HG03066 (cell line): ENCODE measurements at regions not wholly inside any gene's neighbourhood (a gene's known extent, or its start where the extent isn't known, plus 50 kb on each side); places are given as distances from the start of the nearest gene placed in this dataset.
"Not testable (repeated sequence)": the region's sequence is repeated elsewhere in the genome, so short reads cannot be mapped to it uniquely, and the experiment has no call there.

ENCODE experiments used
- ATAC-seq: cut with Tn5 transposase; IDR thresholded peaks from one replicate; pipeline ENCODE4 v1.9.1; 2021; ENCODE audit warnings: low read depth; ENCODE audit not compliant: unreplicated experiment

DNA sequence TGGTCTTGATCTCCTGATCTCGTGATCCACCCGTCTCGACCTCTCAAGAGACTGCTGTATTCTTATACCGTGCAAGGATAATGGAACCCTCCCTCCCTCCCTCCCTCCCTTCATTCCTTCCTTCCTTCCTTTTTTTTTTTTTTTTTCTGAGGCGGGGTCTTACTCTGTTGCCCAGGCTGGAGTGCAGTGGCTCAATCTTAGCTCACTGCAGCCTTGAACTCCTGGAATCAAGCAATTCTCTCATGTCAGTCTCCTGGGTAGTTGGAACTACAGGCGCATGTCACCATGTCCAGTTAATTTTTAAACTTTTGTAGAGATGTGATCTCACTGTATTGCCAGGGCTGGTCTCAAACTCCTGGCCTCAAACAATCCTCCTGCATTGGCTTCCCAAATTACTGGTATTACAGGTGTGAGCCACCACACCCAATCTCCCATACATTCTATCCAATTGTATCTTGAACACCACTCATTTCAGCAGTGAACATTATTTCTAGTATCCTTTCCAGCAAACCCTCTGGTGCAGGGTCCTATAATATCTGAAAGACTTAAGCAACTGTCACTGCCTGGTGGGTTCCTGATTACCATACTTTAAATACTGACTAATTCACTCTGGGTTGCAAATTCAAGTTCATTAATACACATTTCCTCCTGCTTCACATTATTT lies 210.0 kb upstream of the ZNF217 start:
- ATAC-seq, result no peak

GRCh38 chr20:53801609-53802370 lies 208.2 kb upstream of the ZNF217 start:
- no peak for ATAC-seq

DNA sequence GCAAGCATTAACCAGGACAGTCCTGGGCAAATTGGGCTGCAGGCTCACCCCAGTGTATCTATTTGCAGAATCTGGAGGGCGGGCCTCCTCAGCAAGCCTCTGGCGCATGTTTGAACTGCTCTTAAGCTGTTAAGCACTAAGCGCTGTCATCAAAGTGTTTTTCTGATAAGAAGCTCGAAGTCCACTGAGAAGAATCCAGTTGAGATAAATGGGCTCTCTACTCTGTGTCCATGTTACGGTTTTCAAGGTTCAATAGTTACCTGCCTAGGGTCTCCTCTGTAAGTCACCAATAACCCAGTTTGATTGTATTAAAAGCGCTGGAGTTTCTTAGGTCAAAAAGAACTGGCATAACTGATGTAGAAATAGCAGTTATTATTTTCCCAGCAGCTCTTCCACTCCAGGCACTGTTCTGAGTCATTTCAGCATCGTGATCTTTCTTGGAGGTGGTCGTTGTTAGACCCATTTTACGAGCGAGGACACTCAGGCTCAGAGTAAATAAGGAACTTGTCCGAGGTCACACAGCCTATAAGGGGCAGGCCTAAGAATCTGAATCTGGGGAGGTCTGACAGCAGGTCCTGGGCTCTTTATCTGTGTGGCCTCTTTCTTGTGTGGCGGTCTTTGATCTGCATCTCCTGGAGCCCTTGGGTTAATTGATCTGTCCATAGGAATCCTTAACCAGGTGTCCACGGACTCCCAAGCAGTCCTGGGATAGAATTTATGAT lies 207.4 kb upstream of the ZNF217 start:
- ATAC-seq, result no peak

DNA sequence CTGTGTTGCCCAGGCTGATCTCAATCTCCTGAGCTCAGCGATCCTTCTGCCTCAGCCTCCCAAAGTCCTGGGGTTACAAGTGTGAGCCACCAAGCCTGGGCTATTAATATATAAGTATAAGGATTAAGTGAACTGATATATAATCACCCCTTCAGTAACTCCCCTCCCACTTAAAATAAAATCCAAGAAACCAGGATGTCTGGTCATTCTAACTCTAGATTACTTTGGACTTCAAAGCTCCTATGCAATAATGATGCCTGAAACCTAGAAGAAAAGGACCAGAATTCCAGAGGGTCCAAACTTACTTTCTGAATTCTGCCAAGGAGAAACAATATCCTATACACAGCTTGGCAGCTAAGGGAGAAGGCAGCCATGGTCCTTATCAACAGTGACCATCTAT lies 206.8 kb upstream of the ZNF217 start:
- ATAC-seq, result no peak

DNA sequence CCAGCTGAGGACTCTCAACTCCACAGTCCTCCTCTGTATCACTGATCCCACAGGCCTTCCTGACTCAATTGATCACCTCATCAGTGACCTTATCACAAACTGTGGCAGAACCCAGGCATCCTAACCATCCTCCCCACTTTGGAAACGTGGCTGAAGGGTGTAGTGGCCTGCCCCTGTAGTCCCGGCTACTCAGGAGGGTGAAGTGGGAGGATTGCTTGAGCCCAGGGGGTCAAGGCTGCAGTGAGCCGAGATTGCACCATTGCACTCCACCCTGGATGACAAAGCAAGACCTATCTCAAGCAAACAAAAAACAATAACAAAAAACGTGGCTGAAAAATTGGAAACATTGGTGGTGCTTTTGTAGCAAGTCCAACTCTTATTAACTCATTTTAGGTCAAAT lies 203.4 kb upstream of the ZNF217 start:
- no peak for ATAC-seq

GRCh38 chr20:53795170-53795569 lies 201.5 kb upstream of the ZNF217 start:
- ATAC-seq, result no peak

- ATAC-seq, result no peak
These were observed 201.0 kb upstream of the ZNF217 start for GRCh38 chr20:53794529-53795115.

DNA sequence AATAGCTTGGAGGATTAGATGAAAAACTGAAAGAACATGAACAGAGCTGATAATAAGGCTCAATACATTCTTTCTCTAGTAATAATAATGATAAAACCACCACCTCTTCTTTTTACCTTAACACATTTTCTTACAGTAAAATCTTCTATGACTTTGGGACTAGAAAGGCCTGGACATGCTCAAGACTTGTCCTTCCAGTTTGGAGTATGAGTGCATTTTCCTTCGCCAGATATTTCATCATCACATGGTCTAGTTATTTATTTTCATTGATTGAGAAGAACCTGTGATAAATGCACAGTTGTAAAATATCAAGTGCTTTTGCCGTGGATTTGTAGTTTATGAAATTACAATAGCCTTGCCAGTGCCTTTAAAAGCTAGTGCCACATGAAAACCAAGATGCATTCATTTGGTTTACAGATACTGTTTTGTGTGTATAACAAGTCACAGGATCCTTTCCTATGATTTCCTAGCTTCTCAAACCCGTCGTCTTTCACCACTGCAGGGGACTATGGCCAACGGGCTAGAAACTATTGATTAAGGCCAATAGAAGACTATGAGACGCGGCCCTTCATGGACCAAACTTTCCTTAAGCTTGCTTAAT lies 200.2 kb upstream of the ZNF217 start:
- no peak for ATAC-seq

- no peak for ATAC-seq
These were observed 199.4 kb upstream of the ZNF217 start for GRCh38 chr20:53792946-53793536.

DNA sequence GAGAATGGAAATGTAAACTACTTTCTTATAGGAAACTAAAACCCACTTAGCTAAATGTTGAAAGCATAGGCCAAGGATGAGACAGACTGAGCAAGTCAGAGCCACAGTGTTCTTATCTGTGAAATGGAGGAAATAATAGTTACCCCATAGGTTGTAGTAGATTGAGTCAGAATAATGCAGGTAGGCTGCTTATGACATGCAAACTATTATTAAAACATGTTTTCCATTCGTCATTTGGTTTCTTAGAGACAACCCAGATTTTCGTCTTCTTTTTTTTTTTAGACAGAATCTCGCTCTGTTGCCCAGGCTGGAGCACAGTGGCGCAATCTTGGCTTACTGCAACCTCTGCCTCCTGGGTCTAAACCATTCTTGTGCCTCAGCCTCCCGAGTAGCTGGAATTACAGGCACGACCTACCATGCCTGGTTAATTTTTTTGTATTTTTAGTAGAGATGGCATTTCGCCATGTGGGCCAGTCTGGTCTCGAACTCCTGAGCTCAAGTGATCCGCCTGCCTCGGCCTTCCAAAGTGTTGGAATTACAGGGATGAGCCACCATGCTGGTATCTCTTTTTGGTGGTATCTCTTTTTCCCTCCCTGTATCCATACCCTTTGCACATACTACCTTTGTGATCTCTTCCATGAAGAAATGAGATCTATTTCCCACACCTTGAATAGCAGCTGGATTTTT lies 196.5 kb upstream of the ZNF217 start:
- ATAC-seq, result no peak

DNA sequence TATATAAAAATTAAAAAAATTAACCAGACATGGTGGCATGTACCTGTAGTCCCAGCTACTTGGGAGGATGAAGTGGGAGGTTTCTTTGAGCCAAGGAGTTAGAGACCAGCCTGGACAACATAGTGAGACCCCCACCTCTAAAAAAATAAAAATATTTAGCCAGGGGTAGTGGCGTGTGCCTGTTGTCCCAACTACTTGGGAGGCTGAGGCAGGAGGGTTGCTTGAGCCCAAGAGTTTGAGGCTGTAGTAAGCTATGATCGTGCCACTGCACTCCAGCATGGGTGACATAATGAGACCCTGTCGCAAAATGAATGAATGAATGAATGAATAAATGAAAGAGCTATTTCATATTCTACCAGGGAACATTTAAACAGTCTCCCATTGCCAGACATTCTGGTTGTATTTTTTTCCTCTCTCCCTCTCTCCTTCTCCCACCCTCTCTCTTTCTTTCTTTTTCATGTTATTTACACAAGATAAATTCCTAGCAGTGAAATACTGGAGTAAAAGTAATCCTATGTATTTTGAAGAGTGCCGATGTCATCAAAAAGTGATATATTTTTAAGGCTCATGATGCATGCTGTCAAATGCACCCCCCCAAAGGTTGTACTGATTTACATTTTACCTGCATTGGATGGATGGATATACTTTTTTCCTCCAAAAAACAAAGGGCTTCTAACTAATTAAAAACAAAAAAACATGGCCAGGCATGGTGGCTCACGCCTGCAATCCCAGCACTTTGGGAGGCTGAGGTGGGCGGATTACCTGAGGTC lies 194.8 kb upstream of the ZNF217 start:
- ATAC-seq, result no peak

DNA sequence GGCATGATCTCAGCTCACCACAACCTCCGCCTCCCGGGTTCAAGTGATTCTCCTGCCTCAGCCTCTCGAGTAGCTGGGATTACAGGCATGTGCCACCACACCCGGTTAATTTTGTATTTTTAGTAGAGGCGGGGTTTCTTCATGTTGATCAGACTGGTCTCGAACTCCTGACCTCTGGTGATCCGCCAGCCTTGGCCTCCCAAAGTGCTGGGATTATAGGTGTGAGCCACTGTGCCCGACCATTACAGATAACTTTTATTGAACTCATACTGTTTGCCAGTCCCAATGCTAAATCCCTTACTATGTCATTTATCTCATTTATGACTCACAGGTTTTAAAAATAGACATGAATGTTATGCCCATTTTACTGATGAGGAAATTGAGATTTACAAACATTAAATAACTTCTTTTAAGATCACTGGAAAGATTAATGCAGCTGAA lies 193.9 kb upstream of the ZNF217 start:
- ATAC-seq, result not testable (repeated sequence)

DNA sequence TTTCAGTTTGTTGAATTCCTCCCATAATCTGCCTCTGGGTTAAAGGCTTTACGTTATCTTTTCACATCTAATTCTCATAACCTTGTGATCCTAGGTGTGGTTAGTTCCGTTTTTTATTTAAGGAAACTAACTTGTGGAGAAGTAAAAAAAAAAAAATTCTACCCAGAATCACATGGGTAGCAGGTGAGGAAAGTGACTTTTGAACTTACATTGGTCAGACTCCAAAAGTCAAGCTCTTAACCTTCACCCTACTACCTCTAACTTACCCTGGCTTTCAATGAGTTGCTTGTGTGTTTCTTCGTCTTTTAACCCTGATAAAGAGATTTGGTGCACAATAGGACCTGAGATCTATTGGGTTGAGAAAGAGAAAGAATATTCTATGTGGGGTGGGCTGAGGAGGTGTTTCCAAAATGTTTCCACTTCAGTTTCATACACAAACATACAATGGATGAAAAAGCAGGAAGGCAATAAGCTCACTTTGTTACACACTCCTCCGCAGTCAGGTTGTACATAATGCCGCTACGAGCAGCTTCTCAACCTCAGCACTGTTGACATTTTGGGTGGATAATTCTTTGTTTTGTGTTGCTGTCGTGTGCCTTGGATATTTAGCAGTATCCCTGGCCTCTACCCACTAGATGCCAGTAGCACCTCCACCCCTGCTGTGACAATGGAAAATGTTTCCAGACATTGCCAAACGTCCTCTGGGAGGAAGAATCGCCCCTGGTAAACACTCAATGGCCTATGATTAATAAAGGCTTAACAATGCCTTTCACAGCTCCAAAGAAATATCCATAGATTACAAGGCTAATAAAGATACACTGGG lies 193.0 kb upstream of the ZNF217 start:
- no peak for ATAC-seq

DNA sequence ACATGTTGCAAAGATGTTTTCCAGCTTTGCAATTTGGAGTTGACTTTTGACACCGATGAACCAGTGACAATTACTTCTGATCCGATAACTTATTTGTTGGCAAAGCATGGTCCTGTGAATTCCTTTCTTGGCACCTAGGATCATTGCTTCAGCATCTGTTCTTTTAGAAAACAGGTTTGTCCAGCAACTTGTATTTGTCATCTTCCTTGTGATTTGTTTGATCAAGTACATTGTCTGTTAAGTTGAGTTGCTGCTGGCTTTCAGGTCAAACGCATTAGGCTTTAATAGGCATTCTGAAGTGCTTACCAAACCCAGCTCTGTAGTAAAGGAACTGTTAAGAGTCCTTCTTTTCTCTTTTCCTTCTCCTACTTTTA lies 192.4 kb upstream of the ZNF217 start:
- no peak for ATAC-seq

DNA sequence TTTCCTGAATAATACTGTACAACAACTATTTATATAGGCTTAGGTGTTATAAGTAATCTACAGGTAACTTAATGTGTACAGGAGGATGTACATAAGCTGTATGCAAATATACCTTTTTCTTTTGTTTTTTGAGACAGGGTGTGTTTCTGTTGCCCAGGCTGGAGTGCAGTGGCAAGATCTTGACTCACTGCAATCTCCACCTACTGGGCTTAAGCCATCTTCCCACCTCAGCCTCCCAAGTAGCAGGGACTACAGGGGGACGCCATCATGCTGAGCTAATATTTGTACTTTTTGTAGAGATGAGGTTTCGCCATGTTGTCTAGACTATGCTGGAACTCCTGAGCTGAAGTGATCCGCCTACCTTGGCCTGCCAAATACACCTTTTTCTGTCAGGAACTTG lies 191.7 kb upstream of the ZNF217 start:
- no peak for ATAC-seq

GRCh38 chr20:53783768-53784167 lies 190.1 kb upstream of the ZNF217 start:
- no peak for ATAC-seq

DNA sequence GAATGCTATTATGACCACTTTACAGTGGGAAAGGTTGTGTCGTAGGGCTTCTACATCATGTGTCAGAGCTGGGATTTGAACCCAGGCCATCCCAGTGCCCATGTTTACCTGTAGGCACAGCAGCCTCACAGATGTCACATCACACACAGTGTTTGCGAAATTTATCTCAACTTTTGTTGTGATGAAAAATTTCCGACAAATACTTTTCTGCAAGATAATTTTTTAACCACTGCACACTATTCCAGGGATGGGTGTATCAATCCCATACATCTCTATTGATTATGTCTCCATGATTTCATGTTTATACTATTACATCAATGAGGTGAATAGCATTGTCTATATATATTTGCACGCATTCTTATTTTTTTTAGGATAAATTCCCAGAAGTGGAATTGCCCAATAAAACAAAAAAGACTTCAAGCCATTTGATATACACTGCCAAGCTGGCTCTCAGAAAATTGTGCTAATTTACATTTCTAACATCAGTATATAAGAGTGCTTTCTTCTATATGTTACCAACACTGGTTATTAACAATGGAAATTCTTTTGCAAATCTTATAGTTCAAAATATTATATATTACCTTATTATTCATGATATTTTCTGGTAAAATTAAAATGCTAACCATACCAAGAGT lies 189.1 kb upstream of the ZNF217 start:
- ATAC-seq, result no peak

- ATAC-seq, result no peak
These were observed 186.2 kb upstream of the ZNF217 start for GRCh38 chr20:53779822-53780221.
